ENCODE measurements at regions not wholly inside any gene's neighbourhood (a gene's known extent, or its start where the extent isn't known, plus 50 kb on each side); places are given as distances from the start of the nearest gene placed in this dataset.

DNA sequence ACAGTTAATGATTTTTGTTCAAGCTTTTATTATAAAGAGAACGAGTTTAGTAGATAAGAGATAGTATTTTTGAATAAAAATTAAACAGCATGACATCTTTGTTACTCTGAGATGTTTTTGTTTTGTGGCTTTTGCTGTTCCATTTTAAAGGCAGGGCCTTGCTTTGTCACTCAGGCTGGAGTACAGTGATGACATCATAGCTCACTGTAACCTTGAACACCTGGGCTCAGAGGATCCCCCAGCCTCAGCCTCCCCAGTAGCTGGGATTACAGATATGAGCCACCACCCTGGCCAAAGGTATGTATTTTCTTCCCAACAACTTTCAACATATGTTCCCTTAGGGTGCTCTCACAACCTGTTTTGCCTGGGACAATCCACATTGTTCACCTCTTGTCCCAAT is 730.9 kb upstream of the RGMB start:
- H3K4me3 ChIP-seq (replicated peaks; ENCODE audit: low read depth, low read length): no peak overlapping the region
- H3K36me3 ChIP-seq (ENCODE audit: control insufficient read depth, insufficient read depth, low read length): no peaks in the 10 kb centered on the region
- H3K27me3 ChIP-seq (replicated peaks; ENCODE audit: control insufficient read depth, insufficient read depth, low read length): no peaks in the 10 kb centered on the region
- TF ChIP-seq, protein P1, sequence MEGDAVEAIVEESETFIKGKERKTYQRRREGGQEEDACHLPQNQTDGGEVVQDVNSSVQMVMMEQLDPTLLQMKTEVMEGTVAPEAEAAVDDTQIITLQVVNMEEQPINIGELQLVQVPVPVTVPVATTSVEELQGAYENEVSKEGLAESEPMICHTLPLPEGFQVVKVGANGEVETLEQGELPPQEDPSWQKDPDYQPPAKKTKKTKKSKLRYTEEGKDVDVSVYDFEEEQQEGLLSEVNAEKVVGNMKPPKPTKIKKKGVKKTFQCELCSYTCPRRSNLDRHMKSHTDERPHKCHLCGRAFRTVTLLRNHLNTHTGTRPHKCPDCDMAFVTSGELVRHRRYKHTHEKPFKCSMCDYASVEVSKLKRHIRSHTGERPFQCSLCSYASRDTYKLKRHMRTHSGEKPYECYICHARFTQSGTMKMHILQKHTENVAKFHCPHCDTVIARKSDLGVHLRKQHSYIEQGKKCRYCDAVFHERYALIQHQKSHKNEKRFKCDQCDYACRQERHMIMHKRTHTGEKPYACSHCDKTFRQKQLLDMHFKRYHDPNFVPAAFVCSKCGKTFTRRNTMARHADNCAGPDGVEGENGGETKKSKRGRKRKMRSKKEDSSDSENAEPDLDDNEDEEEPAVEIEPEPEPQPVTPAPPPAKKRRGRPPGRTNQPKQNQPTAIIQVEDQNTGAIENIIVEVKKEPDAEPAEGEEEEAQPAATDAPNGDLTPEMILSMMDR (IDR thresholded peaks at IDR 0.05; ENCODE audit: insufficient read depth, low read length, poor library complexity, severe bottlenecking): no peak
- DNase-seq (ENCODE audit: extremely low read depth, insufficient read length): no peak

DNA sequence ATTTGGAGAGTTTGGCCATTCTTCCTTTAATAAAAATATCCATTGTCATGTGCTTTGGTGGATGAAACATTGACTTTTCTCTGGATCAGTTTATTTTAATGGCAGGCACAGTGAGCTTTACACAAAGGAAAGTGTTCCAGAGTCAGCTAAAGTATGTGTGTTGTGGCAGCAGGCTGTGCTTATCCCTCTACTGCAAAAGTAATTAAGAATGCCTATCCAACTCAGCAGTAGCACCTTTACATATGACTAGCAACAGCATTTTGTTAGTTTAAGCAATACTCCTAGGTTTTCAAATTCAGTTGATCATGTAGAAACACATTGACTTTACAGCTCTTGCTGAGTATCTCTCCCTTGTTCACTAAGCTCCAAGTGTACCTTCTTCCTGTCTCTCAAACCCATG is 730.5 kb upstream of the RGMB start:
- H3K36me3 ChIP-seq (ENCODE audit: control insufficient read depth, insufficient read depth, low read length): no peaks in the 10 kb centered on the region
- no peaks in the 10 kb centered on the region for H3K27me3 ChIP-seq (replicated peaks; ENCODE audit: control insufficient read depth, insufficient read depth, low read length)
- H3K4me3 ChIP-seq (replicated peaks; ENCODE audit: low read depth, low read length): no peak overlapping the region
- TF ChIP-seq, protein P1 (IDR thresholded peaks at IDR 0.05; ENCODE audit: insufficient read depth, low read length, poor library complexity, severe bottlenecking): no peak
- DNase-seq (ENCODE audit: extremely low read depth, insufficient read length): no peak

DNA sequence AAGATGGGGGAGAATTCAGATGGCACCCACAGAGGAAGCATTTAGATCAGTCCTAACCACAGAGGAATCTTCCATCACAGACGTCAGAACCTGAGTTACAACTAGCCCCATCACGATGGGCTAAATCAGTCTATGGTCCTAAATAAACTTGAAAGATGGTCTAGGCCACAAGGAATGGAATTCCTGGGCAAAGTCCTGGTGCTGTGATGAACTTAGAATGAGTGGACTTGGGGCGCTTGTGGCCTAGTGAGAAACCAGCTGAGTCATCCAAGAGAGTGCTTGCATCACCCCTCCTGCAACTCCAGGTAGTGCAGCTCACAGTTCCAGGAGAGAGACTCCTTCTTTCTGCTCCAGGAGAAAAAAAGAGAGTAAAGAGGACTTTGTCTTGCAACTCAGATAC is 722.9 kb upstream of the RGMB start:
- Histone ChIP-seq H3K36me3 (ENCODE audit: control insufficient read depth, insufficient read depth, low read length) (no peaks in the 10 kb centered on the region), H3K4me3 (replicated peaks; ENCODE audit: low read depth, low read length) (no peak overlapping the region), H3K27me3 (replicated peaks; ENCODE audit: control insufficient read depth, insufficient read depth, low read length) (no peaks in the 10 kb centered on the region)
- no peak for DNase-seq (ENCODE audit: extremely low read depth, insufficient read length)
- TF ChIP-seq, protein P1 (IDR thresholded peaks at IDR 0.05; ENCODE audit: insufficient read depth, low read length, poor library complexity, severe bottlenecking): no peak

DNA sequence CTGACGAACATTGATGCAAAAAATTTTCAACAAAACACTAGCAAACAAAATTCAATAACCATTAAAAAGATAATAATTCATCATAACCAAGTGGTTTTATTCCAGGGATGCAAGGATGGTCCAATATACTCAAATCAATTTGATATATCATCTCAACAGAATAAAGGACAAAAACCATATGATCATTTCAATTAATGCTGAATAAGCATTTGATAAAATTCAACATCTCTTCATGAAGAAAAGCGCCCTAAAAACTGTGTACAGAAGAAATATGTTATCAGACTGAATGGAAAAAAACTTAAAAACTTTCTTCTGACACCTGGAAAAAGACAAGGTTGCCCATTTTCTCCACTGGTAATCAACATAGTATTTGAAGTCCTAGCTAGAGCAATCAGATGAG is 720.3 kb upstream of the RGMB start:
- Histone ChIP-seq H3K36me3 (ENCODE audit: control insufficient read depth, insufficient read depth, low read length) (no peaks in the 10 kb centered on the region), H3K27me3 (replicated peaks; ENCODE audit: control insufficient read depth, insufficient read depth, low read length) (no peaks in the 10 kb centered on the region), H3K4me3 (replicated peaks; ENCODE audit: low read depth, low read length) (no peak overlapping the region)
- no peak for DNase-seq (ENCODE audit: extremely low read depth, insufficient read length)
- TF ChIP-seq, protein P1 (IDR thresholded peaks at IDR 0.05; ENCODE audit: insufficient read depth, low read length, poor library complexity, severe bottlenecking): no peak

DNA sequence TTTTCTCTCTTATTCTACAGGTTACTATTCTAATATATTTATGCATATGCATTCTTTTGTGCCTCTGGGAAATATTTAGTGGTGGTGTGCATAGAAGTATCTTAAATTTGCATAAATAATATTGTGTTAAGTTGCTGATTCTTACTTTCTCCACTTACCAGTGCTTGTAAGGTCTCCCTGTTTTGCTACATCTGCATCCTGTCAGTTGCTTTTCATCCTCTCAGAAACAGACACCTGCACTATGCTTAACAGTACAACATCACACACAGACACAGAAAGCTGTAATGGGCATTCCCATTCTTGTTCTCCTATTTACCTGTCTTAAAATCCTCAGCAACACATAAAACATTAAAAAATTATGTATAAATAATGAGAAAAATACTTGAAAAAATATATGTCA is 713.3 kb upstream of the RGMB start:
- TF ChIP-seq, protein P1 (IDR thresholded peaks at IDR 0.05; ENCODE audit: insufficient read depth, low read length, poor library complexity, severe bottlenecking): no peak
- H3K27me3 ChIP-seq (replicated peaks; ENCODE audit: control insufficient read depth, insufficient read depth, low read length): no peaks in the 10 kb centered on the region
- no peak for DNase-seq (ENCODE audit: extremely low read depth, insufficient read length)
- H3K36me3 ChIP-seq (ENCODE audit: control insufficient read depth, insufficient read depth, low read length): no peaks in the 10 kb centered on the region
- no peak overlapping the region for H3K4me3 ChIP-seq (replicated peaks; ENCODE audit: low read depth, low read length)

DNA sequence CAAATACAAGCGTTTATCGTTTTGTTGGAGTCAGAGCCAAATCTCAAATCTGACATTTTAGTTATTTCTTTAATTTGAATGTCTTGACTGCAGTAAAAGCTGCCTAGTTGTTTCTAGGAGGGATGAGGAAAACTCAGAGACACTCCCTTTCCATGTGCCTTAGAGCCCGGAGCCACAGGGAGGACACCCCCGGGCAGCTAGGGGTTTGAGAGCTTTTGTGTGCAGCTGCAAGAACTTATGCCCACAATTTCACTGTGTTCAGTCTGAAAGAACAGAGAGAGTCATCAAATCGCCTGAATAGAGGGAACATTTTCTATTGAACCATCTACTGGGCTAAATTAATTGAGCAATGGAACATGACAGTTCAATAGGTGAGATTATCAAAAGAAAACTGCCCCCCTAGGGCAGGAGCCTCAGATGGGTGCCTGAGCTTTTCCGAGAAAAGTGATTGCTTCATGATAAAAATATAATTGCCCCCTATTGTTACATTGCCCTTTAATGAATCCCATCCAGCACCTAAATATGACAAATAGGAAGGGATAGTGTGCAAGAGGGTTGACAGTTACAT is 709.3 kb upstream of the RGMB start:
- TF ChIP-seq, protein P1 (IDR thresholded peaks at IDR 0.05; ENCODE audit: insufficient read depth, low read length, poor library complexity, severe bottlenecking): no peak
- Histone ChIP-seq H3K4me3 (replicated peaks; ENCODE audit: low read depth, low read length) (no peak overlapping the region), H3K27me3 (replicated peaks; ENCODE audit: control insufficient read depth, insufficient read depth, low read length) (no peaks in the 10 kb centered on the region; the same call in 1 of the 2 replicates), H3K36me3 (ENCODE audit: control insufficient read depth, insufficient read depth, low read length) (no peaks in the 10 kb centered on the region)
- no peak for DNase-seq (ENCODE audit: extremely low read depth, insufficient read length)
